ENCODE measurements at regions not wholly inside any gene's neighbourhood (a gene's known extent, or its start where the extent isn't known, plus 50 kb on each side); places are given as distances from the start of the nearest gene placed in this dataset.

DNA sequence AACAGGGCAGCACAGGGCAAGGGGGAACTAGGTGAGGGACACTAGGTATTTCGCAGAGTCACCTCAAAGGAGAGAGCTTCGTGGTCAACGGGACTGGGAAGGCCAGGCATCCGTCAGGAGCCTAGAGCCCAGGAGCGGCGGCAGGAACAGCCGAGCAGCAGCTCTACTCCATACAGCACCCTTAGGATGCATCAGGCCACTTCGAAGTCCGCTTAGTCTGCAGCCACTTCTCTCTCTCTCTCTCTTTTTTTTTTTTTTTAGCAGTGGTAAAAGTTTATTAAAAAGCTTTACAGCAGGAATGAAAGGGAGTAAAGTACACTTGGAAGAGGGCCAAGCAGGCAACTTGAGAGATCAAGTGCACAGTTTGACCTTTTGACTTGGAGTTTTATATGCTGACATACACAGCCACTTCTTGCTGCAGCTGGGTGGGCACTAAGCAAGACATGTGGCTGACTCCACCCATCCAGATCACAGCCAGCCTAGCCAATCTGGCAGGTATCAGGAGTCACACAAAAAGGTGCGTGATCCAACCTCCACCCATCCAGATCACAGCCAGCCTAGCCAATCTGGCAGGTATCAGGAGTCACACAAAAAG is 209.7 kb upstream of the RADX start:
- in situ Hi-C loops (cut with HindIII; ENCODE audit: low pct_unique_long_range_greater_than_20kb, low sequenced_read_pairs), result no loop called here
- no peak for TF ChIP-seq JUND (IDR thresholded peaks at IDR 0.05; ENCODE audit: low read depth)
- DNase-seq (ENCODE audit: low read depth in 1 of 2, low spot score in 1 of 2), result no peak

DNA sequence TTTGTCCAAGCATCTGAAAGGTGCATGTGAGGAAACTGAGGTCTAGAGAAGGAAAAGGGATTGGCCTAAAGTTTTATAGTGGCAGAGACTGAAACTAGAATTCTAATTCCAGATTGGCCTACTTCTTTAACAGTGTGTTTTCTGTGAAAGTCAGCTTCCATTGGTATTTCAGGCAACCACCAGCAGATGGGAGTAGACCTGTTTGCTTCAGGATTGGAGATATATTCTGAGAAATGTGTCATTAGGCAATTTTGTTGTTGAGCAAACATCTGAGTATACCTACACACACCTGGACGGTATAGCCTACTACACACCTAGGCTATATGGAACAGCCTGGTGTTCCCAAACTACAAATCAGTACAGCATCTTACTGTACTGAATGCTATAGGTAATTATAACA is 207.3 kb upstream of the RADX start:
- TF ChIP-seq JUND (IDR thresholded peaks at IDR 0.05; ENCODE audit: low read depth), result no peak
- DNase-seq (ENCODE audit: low read depth in 1 of 2, low spot score in 1 of 2), result peak; percentile 1 to 33
- in situ Hi-C loops (cut with HindIII; ENCODE audit: low pct_unique_long_range_greater_than_20kb, low sequenced_read_pairs), result no loop called here

DNA sequence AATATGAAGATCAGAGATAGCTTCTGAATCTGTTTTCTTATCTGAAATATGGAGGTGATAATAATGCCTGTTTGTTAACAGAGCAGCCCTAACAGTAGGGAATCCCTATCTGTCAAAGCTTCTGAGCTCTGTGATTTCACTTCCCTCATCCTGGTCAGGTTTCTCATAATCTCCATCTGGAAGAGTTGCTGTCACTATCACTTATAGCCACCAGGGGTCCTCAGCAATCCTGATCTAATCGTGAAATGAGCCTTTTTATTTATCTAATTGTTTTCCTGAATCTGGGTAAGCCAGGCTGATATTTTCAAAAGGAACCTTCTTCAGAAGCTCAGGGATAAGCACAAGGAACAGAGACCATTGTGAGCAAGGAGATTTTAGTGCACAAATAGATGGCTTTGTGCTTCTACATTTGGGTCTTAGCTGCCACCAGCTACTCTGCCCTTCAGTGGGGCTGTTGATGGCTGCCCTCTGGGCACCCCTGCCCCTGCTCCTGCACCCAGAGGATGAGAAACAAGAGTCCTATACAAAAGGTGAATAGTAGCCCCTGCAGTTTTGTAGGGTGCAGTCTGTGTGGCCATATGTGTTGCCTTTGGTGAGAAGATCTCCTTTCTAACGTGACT is 196.4 kb upstream of the RADX start:
- TF ChIP-seq JUND (IDR thresholded peaks at IDR 0.05; ENCODE audit: low read depth), result no peak
- in situ Hi-C loops (cut with HindIII; ENCODE audit: low pct_unique_long_range_greater_than_20kb, low sequenced_read_pairs), result no loop called here
- peak in 1 of 2 experiments; percentile 12 for DNase-seq (ENCODE audit: low read depth in 1 of 2, low spot score in 1 of 2)

DNA sequence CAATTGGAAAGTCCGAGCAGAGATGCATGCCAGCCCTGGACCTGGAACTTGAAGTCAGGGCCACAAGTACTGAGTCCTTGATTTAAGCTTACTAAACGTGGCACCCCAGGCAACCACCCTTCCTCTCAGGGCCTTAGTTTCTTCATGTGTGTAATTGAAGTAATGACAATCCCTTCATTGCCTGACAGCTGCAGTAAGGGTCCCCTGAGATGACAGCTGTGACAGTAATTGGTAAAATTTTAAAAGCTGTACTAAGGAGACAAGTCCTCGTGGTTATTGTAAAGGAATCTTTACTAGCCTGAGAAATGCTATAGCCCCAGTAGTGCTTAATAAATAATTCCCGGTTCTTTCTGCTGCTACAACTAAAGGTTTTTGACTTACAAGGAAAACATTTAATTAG is 175.1 kb upstream of the RADX start:
- in situ Hi-C loops (cut with HindIII; ENCODE audit: low pct_unique_long_range_greater_than_20kb, low sequenced_read_pairs), result no loop called here
- TF ChIP-seq JUND (IDR thresholded peaks at IDR 0.05; ENCODE audit: low read depth), result no peak
- DNase-seq (ENCODE audit: low read depth in 1 of 2, low spot score in 1 of 2), result no peak

DNA sequence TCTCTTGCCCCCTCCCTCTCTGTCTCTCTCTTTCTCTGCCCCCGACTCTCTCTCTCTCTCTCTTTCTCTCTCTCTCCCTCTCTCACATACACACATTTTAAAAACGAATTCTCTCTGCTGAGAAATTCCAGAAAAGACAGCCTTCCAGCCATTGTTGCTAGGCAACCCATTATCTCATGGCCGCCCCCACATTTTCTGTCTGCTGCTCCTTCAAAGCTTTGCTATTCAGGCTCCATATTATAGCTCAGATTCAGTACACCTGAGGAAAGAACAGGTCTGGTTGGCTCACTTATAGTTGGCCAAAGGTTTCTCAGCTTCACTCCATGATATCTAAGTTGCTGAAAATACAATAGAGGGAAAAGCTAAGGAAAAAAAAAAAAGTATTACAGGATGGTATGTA is 174.4 kb upstream of the RADX start:
- no peak for TF ChIP-seq JUND (IDR thresholded peaks at IDR 0.05; ENCODE audit: low read depth)
- no peak for DNase-seq (ENCODE audit: low read depth in 1 of 2, low spot score in 1 of 2)
- in situ Hi-C loops (cut with HindIII; ENCODE audit: low pct_unique_long_range_greater_than_20kb, low sequenced_read_pairs), result no loop called here

DNA sequence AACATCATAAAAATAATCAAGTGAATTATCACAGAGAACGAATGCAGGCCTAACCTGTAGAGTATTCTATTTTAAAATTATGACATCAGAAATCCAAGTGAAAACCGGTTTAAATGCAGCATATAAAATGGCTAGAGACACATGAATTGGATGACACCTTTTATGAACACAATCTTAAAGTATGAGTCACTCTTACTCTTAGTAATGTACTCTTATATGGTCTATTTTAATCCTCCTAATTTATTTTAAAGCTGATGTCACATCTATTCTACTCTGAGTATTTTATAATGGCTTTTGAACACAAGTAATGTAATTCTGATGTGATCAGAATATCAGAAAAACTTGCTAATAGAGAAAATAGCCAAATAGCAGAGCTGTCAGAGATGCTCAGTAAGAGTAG is 161.4 kb upstream of the RADX start:
- in situ Hi-C loops (cut with HindIII; ENCODE audit: low pct_unique_long_range_greater_than_20kb, low sequenced_read_pairs), result no loop called here
- no peak for TF ChIP-seq JUND (IDR thresholded peaks at IDR 0.05; ENCODE audit: low read depth)
- DNase-seq (ENCODE audit: low read depth in 1 of 2, low spot score in 1 of 2), result no peak

DNA sequence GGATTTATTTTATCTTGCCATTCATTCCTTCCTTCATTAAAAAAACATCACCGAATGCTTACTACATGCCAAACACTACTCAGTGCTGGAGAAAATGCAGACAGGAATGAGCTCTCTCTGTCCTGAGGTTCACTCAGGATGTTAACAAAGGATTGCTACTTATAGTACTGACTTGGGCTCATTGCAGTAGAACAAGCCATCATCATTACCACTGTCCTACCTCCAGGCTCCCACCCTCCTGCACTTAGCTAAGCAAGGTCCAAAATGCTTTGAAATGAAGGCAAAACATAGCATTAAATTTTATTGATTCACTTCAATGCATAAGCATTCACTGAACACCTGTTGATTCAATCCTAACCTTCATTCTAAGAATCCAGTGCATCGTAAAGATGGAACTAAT is 159.8 kb upstream of the RADX start:
- in situ Hi-C loops (cut with HindIII; ENCODE audit: low pct_unique_long_range_greater_than_20kb, low sequenced_read_pairs), result no loop called here
- DNase-seq (ENCODE audit: low read depth in 1 of 2, low spot score in 1 of 2), result no peak
- TF ChIP-seq JUND (IDR thresholded peaks at IDR 0.05; ENCODE audit: low read depth), result no peak

DNA sequence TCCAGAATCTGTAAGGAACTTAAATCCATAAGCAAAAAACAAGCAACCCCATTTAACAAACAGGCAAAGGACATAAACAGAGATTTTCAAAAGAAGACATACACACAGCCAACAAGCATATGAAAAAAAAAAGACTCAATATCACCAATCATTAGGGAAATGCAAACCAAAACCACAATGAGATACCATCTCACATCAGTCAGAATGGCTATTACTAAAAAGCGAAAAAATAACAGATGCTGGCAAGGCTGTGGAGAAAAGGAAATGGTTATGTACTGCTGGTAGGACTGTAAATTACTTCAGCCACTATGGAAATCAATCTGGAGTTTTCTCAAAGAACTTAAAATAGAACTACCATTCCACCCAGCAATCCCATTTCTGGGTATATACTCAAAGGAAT is 156.8 kb upstream of the RADX start:
- no peak for TF ChIP-seq JUND (IDR thresholded peaks at IDR 0.05; ENCODE audit: low read depth)
- DNase-seq (ENCODE audit: low read depth in 1 of 2, low spot score in 1 of 2), result no peak
- in situ Hi-C loops (cut with HindIII; ENCODE audit: low pct_unique_long_range_greater_than_20kb, low sequenced_read_pairs), result no loop called here

DNA sequence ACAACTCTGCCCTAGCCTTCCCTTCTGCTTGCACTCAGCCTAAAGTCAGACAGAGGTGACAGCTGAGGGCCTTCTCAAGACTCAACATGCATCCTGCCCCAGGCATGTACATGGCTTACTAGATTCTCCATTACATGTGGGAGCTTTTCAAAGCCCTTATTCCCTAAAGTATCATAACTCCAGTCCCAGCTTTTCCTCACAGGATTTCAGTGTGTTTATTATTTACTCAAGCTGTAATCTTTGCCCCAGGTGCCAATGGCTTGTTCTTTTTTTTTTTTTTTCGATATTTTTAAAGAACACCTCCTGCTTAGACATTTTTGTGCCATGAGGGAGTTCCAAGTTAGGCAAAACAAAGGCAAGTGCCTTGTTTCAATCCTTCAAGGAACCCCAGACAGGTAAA is 154.0 kb upstream of the RADX start:
- in situ Hi-C loops (cut with HindIII; ENCODE audit: low pct_unique_long_range_greater_than_20kb, low sequenced_read_pairs), result no loop called here
- no peak for DNase-seq (ENCODE audit: low read depth in 1 of 2, low spot score in 1 of 2)
- TF ChIP-seq JUND (IDR thresholded peaks at IDR 0.05; ENCODE audit: low read depth), result no peak

DNA sequence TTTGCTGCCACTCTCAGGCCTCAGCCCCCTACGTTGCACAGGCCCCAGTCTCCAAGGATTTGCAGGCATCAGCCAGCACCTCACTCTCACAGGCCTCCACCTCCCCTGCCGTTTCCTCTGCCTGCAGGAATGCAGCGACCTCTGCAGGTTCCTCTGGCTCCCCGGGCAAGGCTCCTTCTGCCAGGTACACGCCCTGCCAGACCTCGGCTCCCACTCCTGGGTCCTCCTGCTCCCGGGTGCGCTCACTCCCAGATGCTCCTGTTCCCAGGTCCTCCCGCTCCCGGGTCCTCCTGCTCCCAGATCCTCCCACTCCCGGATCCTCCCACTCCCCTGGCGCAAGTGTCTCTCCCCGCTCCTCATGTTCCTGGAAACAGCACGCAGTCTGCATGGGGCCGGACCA is 144.4 kb upstream of the RADX start:
- no peak for TF ChIP-seq JUND (IDR thresholded peaks at IDR 0.05; ENCODE audit: low read depth)
- DNase-seq (ENCODE audit: low read depth in 1 of 2, low spot score in 1 of 2), result no peak
- in situ Hi-C loops (cut with HindIII; ENCODE audit: low pct_unique_long_range_greater_than_20kb, low sequenced_read_pairs), result no loop called here

DNA sequence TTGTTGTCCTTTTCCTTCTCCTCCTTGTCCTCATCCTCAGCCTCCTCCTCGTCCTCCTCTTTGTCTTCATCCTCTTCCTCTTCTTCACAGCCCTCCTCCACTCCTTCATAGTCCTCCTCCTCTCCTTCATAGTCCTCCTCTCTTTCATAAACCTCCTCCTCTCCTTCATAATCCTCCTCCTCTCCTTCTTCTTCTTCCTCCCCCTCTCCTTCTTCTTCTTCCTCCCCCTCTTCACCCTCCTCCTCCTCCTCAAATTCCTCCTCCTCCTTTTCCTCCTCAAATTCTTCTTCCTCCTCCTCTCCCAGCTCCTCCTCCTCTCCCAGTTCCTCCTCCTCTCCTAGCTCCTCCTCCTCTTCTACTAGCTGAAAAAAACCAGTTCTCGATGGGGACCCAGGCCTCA is 143.8 kb upstream of the RADX start:
- in situ Hi-C loops (cut with HindIII; ENCODE audit: low pct_unique_long_range_greater_than_20kb, low sequenced_read_pairs), result no loop called here
- TF ChIP-seq JUND (IDR thresholded peaks at IDR 0.05; ENCODE audit: low read depth), result no peak
- DNase-seq (ENCODE audit: low read depth in 1 of 2, low spot score in 1 of 2), result no peak

DNA sequence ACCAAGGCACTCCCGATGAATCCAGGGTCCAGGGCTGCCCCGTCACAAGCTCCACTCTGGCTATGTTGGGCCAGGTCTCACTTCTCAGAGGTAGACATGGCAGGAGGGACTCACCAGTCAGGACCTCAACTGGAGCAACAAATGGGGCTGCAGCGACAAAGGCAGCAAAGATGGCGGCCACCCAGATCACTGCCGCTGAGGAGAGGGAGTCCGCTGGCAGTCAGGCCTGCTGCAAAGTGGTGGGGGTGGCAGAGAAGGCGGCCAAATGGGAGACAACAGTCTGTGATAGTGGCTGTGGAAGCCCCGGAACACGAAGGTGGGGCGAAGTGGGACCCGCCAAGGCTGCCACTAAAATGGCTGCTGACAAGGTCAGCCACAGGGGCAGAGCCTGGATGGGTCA is 143.3 kb upstream of the RADX start:
- in situ Hi-C loops (cut with HindIII; ENCODE audit: low pct_unique_long_range_greater_than_20kb, low sequenced_read_pairs), result no loop called here
- DNase-seq (ENCODE audit: low read depth in 1 of 2, low spot score in 1 of 2), result no peak
- no peak for TF ChIP-seq JUND (IDR thresholded peaks at IDR 0.05; ENCODE audit: low read depth)

DNA sequence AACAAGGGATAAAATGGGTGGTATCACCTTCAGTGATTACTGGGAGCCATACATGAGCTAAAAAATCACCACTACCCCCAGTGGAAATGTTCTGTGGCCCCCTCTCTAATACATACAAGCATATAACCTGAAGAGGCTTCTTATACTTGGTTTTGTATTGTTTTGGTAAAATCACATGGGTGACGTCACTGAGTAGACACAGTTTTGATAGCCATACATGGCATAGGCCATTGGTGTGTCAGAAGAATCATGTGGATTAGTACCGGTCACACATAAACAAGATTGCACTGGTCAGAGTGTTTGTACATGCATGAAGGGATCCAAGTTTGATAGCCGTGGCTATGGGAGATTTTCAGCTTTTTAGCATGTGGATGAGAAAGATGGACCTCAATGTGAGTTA is 131.9 kb upstream of the RADX start:
- TF ChIP-seq JUND (IDR thresholded peaks at IDR 0.05; ENCODE audit: low read depth), result no peak
- in situ Hi-C loops (cut with HindIII; ENCODE audit: low pct_unique_long_range_greater_than_20kb, low sequenced_read_pairs), result no loop called here

DNA sequence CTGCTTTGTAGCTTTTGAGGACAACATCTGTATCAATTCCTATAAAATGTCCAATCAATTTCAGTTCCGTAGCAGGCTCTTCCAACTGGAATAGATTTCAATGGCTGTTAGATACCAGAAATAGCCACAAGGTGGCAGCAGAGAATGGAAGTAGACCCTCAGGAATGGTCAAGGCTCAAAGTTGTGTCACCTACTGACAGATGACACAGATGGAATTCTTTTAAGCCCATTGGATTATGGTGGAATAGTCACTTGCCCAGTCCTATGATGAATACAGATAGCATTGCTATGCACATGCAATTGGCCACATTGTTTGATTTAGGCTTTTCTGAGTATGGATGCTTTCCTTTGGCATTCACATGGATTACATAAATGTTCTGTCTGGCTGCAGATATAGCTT is 130.4 kb upstream of the RADX start:
- peak; percentile 4 to 65 for DNase-seq (ENCODE audit: low read depth in 1 of 2, low spot score in 1 of 2)
- TF ChIP-seq JUND (IDR thresholded peaks at IDR 0.05; ENCODE audit: low read depth), result no peak
- in situ Hi-C loops (cut with HindIII; ENCODE audit: low pct_unique_long_range_greater_than_20kb, low sequenced_read_pairs), result no loop called here

More for the DNA sequence above, 131.9 kb upstream of the RADX start:
- no peak for DNase-seq (ENCODE audit: low read depth in 1 of 2, low spot score in 1 of 2)
